ENCODE measurements at regions not wholly inside any gene's neighbourhood (a gene's known extent, or its start where the extent isn't known, plus 50 kb on each side); places are given as distances from the start of the nearest gene placed in this dataset.
A peak's percentile ranks its signal among the peaks of the same experiment; 100 is the strongest.

DNA sequence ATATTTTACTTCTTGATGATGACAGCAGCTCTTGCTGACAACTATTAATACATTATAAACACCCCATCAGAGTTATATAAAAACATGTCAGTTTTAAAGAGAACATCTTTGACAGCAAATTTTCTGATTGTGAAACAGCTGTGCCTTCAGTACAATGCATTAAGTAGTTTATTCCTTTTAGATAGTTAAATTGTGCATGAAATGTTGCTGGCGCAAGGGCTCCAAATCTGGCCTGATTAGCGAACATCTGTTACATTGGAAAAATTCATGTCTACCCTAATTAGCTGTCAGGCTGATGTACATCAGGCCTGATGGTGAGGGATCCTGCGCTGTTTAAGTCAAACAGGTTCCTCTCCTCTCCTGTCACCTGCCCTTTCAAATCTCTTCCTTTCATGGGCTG lies 171.9 kb upstream of the SP8 start:
- no peak for DNase-seq (ENCODE audit: low read depth in 1 of 2, low spot score in 1 of 2)
- no peak for TF ChIP-seq JUND (IDR thresholded peaks at IDR 0.05; ENCODE audit: low read depth)
- in situ Hi-C loops (cut with HindIII; ENCODE audit: low pct_unique_long_range_greater_than_20kb, low sequenced_read_pairs): no loop called here

DNA sequence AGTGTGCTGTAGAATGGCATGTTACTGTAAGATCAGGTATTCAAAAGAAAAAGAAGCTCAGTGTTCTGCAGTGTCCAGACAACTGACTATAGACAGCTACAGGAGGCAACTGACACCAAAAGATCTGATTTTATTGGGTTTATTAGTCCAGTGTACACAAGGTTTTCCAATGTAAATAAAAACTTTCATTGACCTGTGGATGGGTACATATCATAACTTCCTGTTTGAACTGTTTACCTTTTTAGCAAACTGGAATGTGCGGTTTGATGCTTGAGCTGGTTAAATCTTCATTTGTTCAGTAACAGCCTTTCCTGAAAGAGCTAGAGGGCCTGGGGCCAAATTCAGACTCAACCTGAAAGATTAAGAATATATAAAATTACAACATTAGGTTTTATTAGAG lies 172.6 kb upstream of the SP8 start:
- in situ Hi-C loops (cut with HindIII; ENCODE audit: low pct_unique_long_range_greater_than_20kb, low sequenced_read_pairs): no loop called here
- peak; percentile 16 to 88 for DNase-seq (ENCODE audit: low read depth in 1 of 2, low spot score in 1 of 2)

DNA sequence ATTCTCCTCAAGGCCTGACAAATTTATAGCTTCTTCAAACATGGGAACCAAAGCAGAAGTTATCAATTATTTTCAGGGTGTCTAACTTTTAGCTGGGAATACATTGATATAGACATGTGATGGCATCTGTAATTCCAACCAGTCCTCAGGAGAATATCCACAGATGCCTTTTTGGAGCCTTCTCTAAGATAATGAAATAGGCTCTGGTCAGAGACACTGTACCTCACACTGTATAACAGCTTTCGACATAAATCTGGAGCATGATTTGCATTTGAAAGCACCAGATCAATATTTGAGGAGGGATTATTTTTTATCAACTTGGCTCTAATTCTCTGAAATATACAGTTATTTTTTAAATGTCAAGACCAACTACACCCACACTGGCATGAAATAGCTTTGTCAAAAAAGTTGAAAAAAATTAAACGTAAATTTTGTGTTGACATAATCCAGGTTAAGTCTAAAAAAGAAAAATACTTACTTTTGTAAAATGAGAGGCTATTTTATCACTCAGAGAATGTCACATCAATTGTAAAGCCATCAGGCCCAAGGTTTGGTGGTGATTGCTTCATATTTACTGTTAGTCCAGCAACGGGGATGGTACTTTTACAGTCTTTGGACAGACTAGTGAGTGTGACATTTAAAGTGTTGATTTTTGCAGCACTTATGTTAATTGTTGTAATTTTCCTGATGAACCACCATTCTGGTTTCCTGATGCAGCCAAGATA lies 177.0 kb upstream of the SP8 start:
- DNase-seq (ENCODE audit: low read depth in 1 of 2, low spot score in 1 of 2): no peak
- no peak for TF ChIP-seq JUND (IDR thresholded peaks at IDR 0.05; ENCODE audit: low read depth)
- in situ Hi-C loops (cut with HindIII; ENCODE audit: low pct_unique_long_range_greater_than_20kb, low sequenced_read_pairs): no loop called here

More for the DNA sequence above, 172.6 kb upstream of the SP8 start:
- no peak for TF ChIP-seq JUND (IDR thresholded peaks at IDR 0.05; ENCODE audit: low read depth)

DNA sequence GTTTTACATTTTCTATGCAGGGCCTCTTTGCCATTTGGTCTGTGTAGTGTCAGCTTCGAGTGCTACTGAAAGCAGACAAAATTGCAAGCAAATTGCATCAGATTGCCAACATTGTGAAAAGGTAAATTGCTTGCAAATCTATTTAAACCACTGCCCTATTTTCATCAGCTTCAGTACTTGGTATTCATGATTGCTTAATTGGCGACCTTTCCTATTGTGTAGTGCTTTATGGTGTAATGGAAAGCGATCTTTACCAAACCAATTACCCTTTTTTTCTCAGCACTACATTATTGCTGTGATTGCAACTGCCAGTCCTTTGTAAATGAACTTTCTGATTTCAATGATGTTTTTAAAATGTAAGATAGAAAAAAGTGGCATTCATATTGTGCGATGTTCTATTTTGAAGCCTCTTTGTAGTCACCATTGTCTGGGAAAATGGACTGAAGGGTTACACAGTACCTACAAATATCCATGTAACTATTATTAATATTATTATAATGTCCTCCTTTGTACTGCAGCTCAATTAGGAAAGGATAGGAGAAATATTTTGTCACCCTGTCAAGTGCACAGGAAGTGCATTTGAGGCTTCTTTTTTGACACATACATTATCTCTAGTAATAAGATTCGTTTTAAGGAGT lies 177.7 kb upstream of the SP8 start:
- TF ChIP-seq JUND (IDR thresholded peaks at IDR 0.05; ENCODE audit: low read depth): no peak
- no peak for DNase-seq (ENCODE audit: low read depth in 1 of 2, low spot score in 1 of 2)
- in situ Hi-C loops (cut with HindIII; ENCODE audit: low pct_unique_long_range_greater_than_20kb, low sequenced_read_pairs): no loop called here

DNA sequence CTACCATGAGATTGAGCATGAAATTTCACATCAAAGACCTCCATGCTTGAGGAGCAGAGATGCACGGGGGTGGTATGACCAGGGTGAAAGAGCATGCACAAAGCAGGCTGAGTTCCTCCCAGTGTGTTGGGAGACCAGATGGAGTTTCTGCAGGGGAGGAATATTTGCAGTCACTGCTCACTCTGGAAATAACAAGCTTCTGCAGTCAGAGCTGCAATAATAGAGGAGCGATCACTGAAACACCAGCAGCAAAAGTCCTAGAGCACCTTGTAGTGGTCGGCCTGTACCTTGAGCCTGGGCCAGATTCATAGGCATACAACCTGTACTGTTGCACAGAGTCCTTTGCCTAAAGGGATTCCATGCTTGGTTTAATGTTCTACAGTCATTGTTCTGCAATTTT lies 184.5 kb upstream of the SP8 start:
- no peak for TF ChIP-seq JUND (IDR thresholded peaks at IDR 0.05; ENCODE audit: low read depth)
- DNase-seq (ENCODE audit: low read depth in 1 of 2, low spot score in 1 of 2): no peak
- in situ Hi-C loops (cut with HindIII; ENCODE audit: low pct_unique_long_range_greater_than_20kb, low sequenced_read_pairs): no loop called here

DNA sequence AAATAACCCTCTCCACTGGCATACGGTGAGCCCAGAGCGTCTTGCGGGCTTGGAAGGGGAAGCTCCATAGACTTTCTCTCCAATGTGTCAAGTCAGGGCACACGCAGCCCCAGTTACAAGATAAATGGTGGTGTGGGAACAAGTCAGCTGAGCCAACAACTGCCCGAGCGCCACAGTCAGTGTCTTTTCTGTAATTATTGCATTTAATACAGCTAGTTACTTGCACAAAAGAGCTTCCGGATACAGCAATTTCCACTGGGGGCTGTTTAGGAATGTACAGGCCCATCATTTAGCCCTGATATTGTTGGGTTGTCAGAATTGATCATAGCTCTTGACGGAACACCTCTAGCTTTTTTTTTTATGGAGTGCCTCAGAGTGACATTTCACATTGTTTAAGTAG lies 193.5 kb upstream of the SP8 start:
- in situ Hi-C loops (cut with HindIII; ENCODE audit: low pct_unique_long_range_greater_than_20kb, low sequenced_read_pairs): no loop called here
- TF ChIP-seq JUND (IDR thresholded peaks at IDR 0.05; ENCODE audit: low read depth): no peak
- DNase-seq (ENCODE audit: low read depth in 1 of 2, low spot score in 1 of 2): no peak

DNA sequence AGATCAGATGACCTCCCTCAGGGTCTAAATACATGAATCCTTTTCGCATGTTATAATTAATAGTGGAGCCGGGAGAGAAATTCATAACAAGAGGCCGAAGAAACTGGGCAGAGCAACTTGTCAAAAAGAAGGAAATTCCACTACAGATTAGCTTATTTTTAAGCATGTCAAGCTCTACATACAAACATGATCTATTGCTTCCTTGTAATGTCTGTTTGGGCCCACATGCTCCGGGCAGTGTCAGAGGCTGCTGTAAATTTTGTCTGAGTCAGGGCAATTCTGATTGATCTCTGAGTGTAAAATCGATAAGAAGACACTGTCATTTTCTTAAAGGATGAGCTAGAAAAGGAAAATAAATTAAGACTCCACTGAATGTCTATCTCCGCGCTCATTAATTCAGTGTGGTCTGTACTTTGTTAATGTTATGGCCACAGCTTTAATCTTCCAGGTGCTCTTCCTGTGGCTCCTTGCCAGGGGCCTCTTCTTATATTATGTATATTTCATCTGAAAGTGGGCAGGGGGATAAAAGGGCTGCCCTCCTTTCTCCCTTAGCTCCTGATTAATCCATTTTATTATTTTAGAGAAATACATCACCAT lies 194.1 kb upstream of the SP8 start:
- DNase-seq (ENCODE audit: low read depth in 1 of 2, low spot score in 1 of 2): no peak
- in situ Hi-C loops (cut with HindIII; ENCODE audit: low pct_unique_long_range_greater_than_20kb, low sequenced_read_pairs): no loop called here

DNA sequence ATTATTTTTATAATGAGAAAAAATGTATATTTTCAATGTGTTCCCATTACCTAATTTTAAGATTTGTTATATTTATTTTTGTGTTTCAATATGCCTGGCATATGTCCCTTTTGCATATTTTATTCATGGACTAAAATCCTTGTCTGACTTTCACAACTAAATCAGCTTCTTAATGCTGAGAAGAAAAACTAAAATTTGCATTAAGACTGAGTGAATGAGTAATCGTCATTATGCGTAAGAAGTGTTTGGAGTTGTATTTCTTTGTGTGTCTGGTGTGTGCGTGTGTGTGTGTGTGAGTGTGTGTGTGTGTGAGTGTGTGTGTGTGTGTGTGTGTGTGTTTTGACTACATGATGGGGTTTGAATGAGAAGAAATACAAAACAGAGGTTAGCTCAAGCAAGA lies 201.7 kb upstream of the SP8 start:
- DNase-seq (ENCODE audit: low read depth in 1 of 2, low spot score in 1 of 2): no peak
- no peak for TF ChIP-seq JUND (IDR thresholded peaks at IDR 0.05; ENCODE audit: low read depth)
- in situ Hi-C loops (cut with HindIII; ENCODE audit: low pct_unique_long_range_greater_than_20kb, low sequenced_read_pairs): no loop called here

More for the DNA sequence above, 194.1 kb upstream of the SP8 start:
- no peak for TF ChIP-seq JUND (IDR thresholded peaks at IDR 0.05; ENCODE audit: low read depth)

DNA sequence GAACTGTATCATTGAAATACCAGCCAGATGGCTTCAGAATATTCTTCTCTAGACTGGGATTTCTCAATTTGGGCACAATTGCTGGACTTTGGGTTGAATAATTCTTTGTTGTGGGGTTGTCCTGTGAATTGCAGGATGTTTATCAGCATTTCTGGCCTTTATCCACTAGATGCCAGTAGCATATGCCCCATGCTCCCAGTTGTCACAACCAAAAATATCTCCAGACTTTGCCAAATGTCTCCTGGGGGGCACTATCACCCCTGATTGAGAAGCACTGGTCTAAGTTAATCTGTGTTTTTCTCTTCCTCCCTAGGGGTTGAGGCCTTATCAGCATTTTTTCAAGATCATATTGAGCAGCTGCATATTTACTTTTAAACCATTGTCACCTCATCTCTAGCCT lies 204.9 kb upstream of the SP8 start:
- DNase-seq (ENCODE audit: low read depth in 1 of 2, low spot score in 1 of 2): no peak
- no peak for TF ChIP-seq JUND (IDR thresholded peaks at IDR 0.05; ENCODE audit: low read depth)
- in situ Hi-C loops (cut with HindIII; ENCODE audit: low pct_unique_long_range_greater_than_20kb, low sequenced_read_pairs): no loop called here

DNA sequence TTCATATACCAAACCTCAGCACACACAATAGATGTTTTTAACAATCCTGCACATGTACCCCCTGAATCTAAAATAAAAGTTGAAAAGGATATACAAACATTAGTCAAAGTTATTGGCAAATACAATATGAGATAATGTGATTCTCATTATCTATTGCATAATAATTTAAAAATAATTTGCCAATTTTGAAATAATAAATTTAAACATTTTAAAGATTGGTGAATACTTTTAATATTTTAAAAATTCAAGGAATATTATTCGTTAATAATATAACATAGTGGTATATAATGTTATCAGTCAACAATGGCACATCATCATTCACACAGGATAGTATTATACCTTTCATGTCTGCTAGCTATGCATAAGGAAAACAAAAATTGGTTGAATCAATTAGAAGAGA lies 207.0 kb upstream of the SP8 start:
- no peak for DNase-seq (ENCODE audit: low read depth in 1 of 2, low spot score in 1 of 2)
- in situ Hi-C loops (cut with HindIII; ENCODE audit: low pct_unique_long_range_greater_than_20kb, low sequenced_read_pairs): no loop called here
- TF ChIP-seq JUND (IDR thresholded peaks at IDR 0.05; ENCODE audit: low read depth): no peak

DNA sequence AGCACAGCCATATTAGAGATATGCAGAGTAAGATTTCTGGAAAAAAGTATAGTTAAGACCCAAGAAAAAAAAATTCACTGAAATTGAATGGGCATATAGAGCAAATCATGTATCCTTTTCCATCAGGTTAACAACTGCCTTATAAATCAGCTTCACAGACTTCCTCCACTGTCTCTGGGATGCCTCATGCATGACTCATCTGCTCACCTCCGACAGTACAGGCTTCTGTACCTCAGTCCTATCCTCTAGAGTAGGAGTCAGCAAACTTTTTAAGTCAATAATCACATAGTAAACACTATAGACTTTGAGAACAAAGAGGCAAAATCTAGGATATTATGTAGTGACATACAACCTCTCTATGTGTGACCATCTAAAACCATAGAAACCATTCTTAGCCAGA lies 211.6 kb upstream of the SP8 start:
- peak in 1 of 2 experiments; percentile 27 for DNase-seq (ENCODE audit: low read depth in 1 of 2, low spot score in 1 of 2)
- TF ChIP-seq JUND (IDR thresholded peaks at IDR 0.05; ENCODE audit: low read depth): no peak
- in situ Hi-C loops (cut with HindIII; ENCODE audit: low pct_unique_long_range_greater_than_20kb, low sequenced_read_pairs): no loop called here

DNA sequence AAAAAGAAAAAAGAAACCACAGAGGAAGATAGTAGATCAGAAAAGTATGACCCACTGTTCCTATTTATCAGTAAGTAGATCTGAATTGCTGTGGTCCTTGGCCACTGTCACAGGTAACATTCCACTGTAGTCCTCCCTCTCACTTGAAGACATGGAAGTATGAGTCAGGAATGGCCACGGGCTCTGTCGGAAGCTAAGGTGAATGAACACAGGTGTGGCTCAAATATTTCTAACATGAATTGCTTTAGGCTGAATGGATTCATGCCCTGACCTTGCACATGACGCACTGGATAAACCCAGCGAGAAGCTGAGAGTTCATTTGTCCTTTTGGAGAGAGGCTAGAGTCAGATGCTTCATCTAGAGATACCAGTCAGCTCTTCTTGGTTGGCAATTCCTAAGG lies 224.5 kb upstream of the SP8 start:
- peak in 1 of 2 experiments; percentile 79 for DNase-seq (ENCODE audit: low read depth in 1 of 2, low spot score in 1 of 2)
- in situ Hi-C loops (cut with HindIII; ENCODE audit: low pct_unique_long_range_greater_than_20kb, low sequenced_read_pairs): no loop called here
- TF ChIP-seq JUND (IDR thresholded peaks at IDR 0.05; ENCODE audit: low read depth): no peak

DNA sequence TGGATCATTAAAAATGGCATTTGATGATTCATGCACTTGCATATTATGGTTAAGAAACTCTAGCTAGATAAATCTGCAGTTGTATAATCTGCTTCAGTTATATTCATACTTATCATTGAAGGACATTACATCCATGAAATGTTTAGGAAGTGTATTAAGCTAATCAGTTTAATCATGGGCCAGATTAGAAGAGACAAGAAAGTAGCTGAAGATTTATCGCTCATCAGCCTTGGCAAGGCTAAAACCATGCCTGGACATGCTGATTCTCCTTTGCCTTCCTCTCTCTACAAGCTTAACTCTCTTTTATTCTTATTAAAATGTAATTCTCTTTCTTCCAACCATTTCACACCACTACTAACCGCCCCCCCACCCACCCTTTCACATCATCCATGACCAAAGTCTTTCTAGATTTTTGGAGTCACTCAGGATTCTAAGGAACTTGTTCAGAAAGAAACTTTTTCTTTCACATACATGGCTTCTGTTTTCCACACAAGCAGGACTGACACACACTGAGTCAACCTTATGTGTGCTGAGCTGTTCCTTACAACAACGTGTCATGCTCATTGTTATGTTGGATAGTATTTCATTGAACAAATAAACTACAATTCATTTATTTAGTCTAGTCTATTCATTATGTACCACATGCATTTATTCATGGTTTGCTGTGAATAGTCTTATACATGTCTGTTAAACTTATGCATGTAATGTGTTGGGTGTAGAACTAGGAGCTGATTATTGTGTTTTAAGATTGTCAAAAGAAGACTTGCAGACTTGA lies 227.3 kb upstream of the SP8 start:
- DNase-seq (ENCODE audit: low read depth in 1 of 2, low spot score in 1 of 2): no peak
- in situ Hi-C loops (cut with HindIII; ENCODE audit: low pct_unique_long_range_greater_than_20kb, low sequenced_read_pairs): no loop called here
- TF ChIP-seq JUND (IDR thresholded peaks at IDR 0.05; ENCODE audit: low read depth): no peak
